ENCODE measurements at regions not wholly inside any gene's neighbourhood (a gene's known extent, or its start where the extent isn't known, plus 50 kb on each side); places are given as distances from the start of the nearest gene placed in this dataset.

DNA sequence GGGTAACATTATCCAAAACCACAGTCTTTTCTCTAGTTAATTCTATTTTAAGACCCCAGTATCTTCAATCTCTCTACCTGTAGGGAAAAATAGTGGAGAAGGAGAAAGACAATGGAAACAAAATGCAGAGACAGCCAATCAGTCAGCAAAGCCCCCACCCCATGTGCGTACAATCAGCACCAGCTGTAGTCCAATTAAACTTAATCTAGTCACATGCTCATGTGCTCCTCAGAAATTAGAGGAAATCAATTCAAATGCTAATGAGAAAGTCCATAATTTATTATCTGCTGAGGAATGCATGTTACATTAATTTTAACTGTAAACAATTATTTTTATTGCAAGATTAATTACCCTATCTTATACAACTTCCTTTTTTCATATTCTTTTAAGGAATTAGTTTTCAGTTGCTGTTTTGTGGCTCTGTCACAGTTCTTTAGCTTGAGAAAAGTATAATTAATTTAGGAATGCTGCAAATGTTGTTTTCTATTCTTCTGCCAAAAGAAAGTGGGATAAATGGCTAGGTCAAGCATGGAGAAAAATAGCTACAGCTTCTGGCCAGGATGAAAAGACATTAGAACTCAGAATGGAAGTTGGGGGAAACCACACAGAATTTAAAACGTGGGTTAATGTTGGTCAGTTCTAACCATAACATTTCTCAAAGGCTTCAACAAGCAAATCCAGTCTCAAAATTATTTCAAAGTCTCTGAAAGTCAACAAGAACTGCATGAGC, 232.4 kb upstream of the HNRNPA3 start:
- POLR2A ChIA-PET, result no interaction called here
- TF ChIP-seq BHLHE40 (IDR thresholded peaks at IDR 0.05; ENCODE audit: borderline replicate concordance) (no peak), SP1 (IDR thresholded peaks at IDR 0.05) (no peak), FOXK2 (IDR thresholded peaks at IDR 0.05) (no peak), HDGF (IDR thresholded peaks at IDR 0.05; ENCODE audit: borderline replicate concordance) (no peak), ELF4 (IDR thresholded peaks at IDR 0.05) (no peak), SUZ12 (IDR thresholded peaks at IDR 0.05) (no peak), NFRKB (IDR thresholded peaks at IDR 0.05) (no peak)
- no peak for DNase-seq (ENCODE audit: extremely low spot score)
- CTCF ChIA-PET, result no interaction called here

DNA sequence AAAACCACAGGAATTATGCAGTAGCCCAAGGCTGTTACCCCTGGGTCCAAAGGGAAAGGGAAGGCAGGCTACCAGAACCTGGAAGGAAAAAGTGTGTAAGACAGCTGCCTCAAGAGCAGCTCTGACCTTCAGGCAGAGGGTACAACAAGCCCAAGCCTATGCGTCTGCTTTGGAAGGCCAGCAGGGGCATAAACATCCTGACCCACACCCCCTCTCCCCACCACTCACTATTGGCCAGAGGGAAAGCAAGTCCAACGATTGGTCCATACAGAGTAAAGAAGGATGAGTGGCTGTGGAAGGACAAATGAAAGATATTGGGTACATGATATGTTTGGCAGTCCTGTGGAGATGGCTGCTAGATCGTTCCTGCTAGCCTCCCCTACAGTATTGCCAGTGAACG, 227.6 kb upstream of the HNRNPA3 start:
- no peak for DNase-seq (ENCODE audit: extremely low spot score)
- ChIA-PET POLR2A (no interaction called here), CTCF (no interaction called here)
- TF ChIP-seq HDGF (IDR thresholded peaks at IDR 0.05; ENCODE audit: borderline replicate concordance) (no peak), FOXK2 (IDR thresholded peaks at IDR 0.05) (no peak), ARNT (IDR thresholded peaks at IDR 0.05) (no peak), L3MBTL2 (conservative IDR thresholded peaks at IDR 0.05) (no peak), LEF1 (IDR thresholded peaks at IDR 0.05; ENCODE audit: borderline replicate concordance) (no peak), CTBP1 (IDR thresholded peaks at IDR 0.05; ENCODE audit: borderline replicate concordance) (no peak), BHLHE40 (IDR thresholded peaks at IDR 0.05; ENCODE audit: borderline replicate concordance) (no peak)

DNA sequence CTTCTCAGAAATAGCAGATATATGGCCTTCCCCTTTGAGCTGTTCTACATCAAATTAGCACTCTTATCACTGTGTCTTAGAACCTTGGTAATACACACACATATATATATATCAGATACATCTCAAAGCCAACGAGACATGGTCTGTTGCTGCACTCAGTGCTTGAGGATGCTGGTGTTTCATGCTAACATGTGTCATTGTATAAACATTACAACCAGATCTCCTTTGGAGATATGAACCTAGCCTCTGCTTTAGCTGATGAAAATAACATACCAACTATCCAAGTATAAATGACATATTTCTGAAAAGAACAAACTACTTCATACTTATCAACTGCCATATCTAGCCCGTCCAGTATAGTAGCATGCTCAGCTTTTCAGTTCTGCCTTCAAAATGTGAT, 226.7 kb upstream of the HNRNPA3 start:
- POLR2A ChIA-PET, result no interaction called here
- no peak for TF ChIP-seq FOXA1 (IDR thresholded peaks at IDR 0.05)
- TF ChIP-seq CTBP1 (IDR thresholded peaks at IDR 0.05; ENCODE audit: borderline replicate concordance), result no peak
- TF ChIP-seq SP1 (IDR thresholded peaks at IDR 0.05), result no peak
- TF ChIP-seq FOXM1 (IDR thresholded peaks at IDR 0.05; ENCODE audit: borderline replicate concordance), result no peak
- TF ChIP-seq HDGF (IDR thresholded peaks at IDR 0.05; ENCODE audit: borderline replicate concordance), result no peak
- no peak for TF ChIP-seq ZNF384 (IDR thresholded peaks at IDR 0.05)
- no peak for TF ChIP-seq BHLHE40 (IDR thresholded peaks at IDR 0.05; ENCODE audit: borderline replicate concordance)
- no peak for TF ChIP-seq SUZ12 (IDR thresholded peaks at IDR 0.05)
- TF ChIP-seq NFRKB (IDR thresholded peaks at IDR 0.05), result no peak
- TF ChIP-seq ELF4 (IDR thresholded peaks at IDR 0.05), result no peak
- no peak for TF ChIP-seq L3MBTL2 (conservative IDR thresholded peaks at IDR 0.05)
- TF ChIP-seq TARDBP (IDR thresholded peaks at IDR 0.05), result no peak
- no peak for TF ChIP-seq FOXK2 (IDR thresholded peaks at IDR 0.05)
- DNase-seq (ENCODE audit: extremely low spot score), result no peak
- CTCF ChIA-PET, result no interaction called here

DNA sequence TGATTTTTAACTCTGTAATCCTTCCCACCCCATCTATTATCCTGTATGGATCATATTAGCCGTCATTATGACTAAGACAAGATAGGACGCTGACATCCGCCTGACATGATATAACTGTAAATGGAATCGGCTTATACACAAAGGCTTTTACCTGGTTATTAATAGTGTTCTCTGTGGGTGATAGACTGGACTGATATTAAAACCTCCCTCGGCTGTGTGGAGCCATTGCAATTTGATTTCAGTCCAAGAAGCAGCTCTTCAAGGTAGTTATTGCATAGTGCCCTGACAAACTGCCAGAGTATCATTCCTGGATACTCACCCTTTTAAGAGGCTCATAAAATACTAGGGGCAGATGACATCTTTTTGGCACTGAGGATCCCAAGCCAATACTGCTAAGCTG, 226.1 kb upstream of the HNRNPA3 start:
- TF ChIP-seq L3MBTL2 (conservative IDR thresholded peaks at IDR 0.05) (no peak), BHLHE40 (IDR thresholded peaks at IDR 0.05; ENCODE audit: borderline replicate concordance) (no peak), LEF1 (IDR thresholded peaks at IDR 0.05; ENCODE audit: borderline replicate concordance) (no peak), CTBP1 (IDR thresholded peaks at IDR 0.05; ENCODE audit: borderline replicate concordance) (no peak), ELF4 (IDR thresholded peaks at IDR 0.05) (no peak), SP1 (IDR thresholded peaks at IDR 0.05) (no peak), TARDBP (IDR thresholded peaks at IDR 0.05) (no peak), ARNT (IDR thresholded peaks at IDR 0.05) (no peak), ZNF384 (IDR thresholded peaks at IDR 0.05) (no peak)
- TF ChIP-seq, protein P1, sequence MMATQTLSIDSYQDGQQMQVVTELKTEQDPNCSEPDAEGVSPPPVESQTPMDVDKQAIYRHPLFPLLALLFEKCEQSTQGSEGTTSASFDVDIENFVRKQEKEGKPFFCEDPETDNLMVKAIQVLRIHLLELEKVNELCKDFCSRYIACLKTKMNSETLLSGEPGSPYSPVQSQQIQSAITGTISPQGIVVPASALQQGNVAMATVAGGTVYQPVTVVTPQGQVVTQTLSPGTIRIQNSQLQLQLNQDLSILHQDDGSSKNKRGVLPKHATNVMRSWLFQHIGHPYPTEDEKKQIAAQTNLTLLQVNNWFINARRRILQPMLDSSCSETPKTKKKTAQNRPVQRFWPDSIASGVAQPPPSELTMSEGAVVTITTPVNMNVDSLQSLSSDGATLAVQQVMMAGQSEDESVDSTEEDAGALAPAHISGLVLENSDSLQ (IDR thresholded peaks at IDR 0.05), result no peak
- POLR2A ChIA-PET, result no interaction called here
- DNase-seq (ENCODE audit: extremely low spot score), result no peak
- CTCF ChIA-PET, result no interaction called here

DNA sequence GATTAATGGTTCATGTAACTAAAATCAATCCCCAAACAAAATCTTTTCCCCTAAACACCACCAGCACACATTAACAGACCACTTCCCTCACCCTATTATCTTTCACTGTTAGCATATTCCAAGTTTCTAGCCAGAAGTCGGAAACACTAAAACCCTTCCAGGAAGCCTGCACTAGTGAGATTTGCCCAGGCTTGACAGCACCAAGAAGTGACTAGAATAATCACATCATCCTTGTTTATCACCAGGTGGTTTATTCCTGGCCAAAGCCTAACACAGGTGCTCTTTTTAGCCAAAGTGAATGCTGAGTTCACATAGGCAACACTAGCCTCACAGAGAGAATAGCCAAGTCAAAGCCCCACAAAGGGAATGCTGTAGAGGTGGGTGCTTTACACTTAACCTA, 221.2 kb upstream of the HNRNPA3 start:
- ChIA-PET CTCF (no interaction called here), POLR2A (no interaction called here)
- TF ChIP-seq FOXK2 (IDR thresholded peaks at IDR 0.05), result no peak
- TF ChIP-seq NFRKB (IDR thresholded peaks at IDR 0.05), result no peak
- TF ChIP-seq FOXM1 (IDR thresholded peaks at IDR 0.05; ENCODE audit: borderline replicate concordance), result no peak
- TF ChIP-seq HDGF (IDR thresholded peaks at IDR 0.05; ENCODE audit: borderline replicate concordance), result no peak
- no peak for TF ChIP-seq FOXA1 (IDR thresholded peaks at IDR 0.05)
- TF ChIP-seq TARDBP (IDR thresholded peaks at IDR 0.05), result no peak
- TF ChIP-seq ZNF384 (IDR thresholded peaks at IDR 0.05), result no peak
- no peak for TF ChIP-seq LEF1 (IDR thresholded peaks at IDR 0.05; ENCODE audit: borderline replicate concordance)
- TF ChIP-seq, protein P1 (IDR thresholded peaks at IDR 0.05), result no peak
- no peak for TF ChIP-seq ELF4 (IDR thresholded peaks at IDR 0.05)
- no peak for DNase-seq (ENCODE audit: extremely low spot score)

DNA sequence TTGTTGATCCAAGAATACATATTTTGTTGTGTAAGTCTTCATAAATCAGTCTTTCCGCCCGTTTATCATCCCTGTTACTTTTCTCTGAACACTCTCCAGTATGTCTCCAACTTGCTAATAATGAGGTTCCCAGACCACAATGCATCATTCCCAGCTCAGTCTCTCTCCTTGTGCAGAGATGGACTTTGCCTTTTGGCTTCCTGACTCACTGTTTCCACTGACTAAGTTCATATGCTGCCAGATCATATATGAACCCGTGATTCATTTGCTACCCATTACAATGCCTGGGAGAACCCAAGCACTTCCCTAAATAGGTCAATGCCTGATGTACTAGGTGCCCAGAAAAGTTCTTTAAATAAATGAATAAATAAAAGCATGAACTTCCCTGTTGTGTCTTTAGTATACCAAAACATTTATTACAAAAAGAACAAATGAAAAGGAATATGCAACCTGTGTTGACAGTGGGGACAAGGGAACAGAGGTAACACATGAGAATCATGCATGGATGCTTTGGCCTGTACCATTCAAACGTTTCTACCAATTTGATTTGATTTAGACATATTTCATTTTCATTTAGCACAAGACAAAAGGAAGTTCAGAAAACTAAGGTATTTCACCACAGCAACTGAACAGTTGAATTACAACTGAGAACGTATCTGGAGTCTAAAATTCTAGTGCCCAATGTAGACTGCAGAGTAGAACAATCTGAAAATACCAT, 215.4 kb upstream of the HNRNPA3 start:
- POLR2A ChIA-PET, result no interaction called here
- TF ChIP-seq LEF1 (IDR thresholded peaks at IDR 0.05; ENCODE audit: borderline replicate concordance) (no peak), HDGF (IDR thresholded peaks at IDR 0.05; ENCODE audit: borderline replicate concordance) (no peak), ELF4 (IDR thresholded peaks at IDR 0.05) (no peak), NFRKB (IDR thresholded peaks at IDR 0.05) (no peak), L3MBTL2 (conservative IDR thresholded peaks at IDR 0.05) (no peak)
- TF ChIP-seq, protein P1 (IDR thresholded peaks at IDR 0.05), result no peak
- DNase-seq (ENCODE audit: extremely low spot score), result no peak
- CTCF ChIA-PET, result no interaction called here

Data from HEK293T (cell line).